HEK293T (cell line): ENCODE measurements at regions not wholly inside any gene's neighbourhood (a gene's known extent, or its start where the extent isn't known, plus 50 kb on each side); places are given as distances from the start of the nearest gene placed in this dataset.

ENCODE experiments used
- CTCF ChIA-PET: fragments of 350-600 bp; formaldehyde crosslinking; extraction: SDS; loops from one replicate; lab custom pipeline; 2021; ENCODE audit warnings: antibody characterized with exemption, inconsistent platforms; lab: Yijun Ruan, JAX
- POLR2A ChIA-PET: fragments of 350-600 bp; formaldehyde crosslinking; extraction: SDS; loops from one replicate; lab custom pipeline; 2020; ENCODE audit warnings: antibody characterized with exemption, inconsistent platforms; lab: Yijun Ruan, JAX
- DNase-seq: peaks from one replicate; pipeline ENCODE4 v3.0.0; 2012; ENCODE audit warnings: mixed read lengths; ENCODE audit errors: extremely low spot score
- ARNT ChIP-seq: fragments of 450-650 bp; IDR thresholded peaks from 2 replicates; pipeline ENCODE4 v1.6.1; 2017; ENCODE audit warnings: mild to moderate bottlenecking
- BHLHE40 ChIP-seq: fragments of 450-650 bp; IDR thresholded peaks from 2 replicates; pipeline ENCODE4 v1.6.1; 2016; ENCODE audit warnings: mild to moderate bottlenecking, moderate library complexity, borderline replicate concordance
- CTBP1 ChIP-seq: fragments of 450-650 bp; IDR thresholded peaks from 2 replicates; pipeline ENCODE4 v1.6.1; 2016; ENCODE audit warnings: borderline replicate concordance
- ELF4 ChIP-seq: fragments of 450-650 bp; IDR thresholded peaks from 2 replicates; pipeline ENCODE4 v1.6.1; 2017; ENCODE audit warnings: antibody characterized with exemption
- FOXA1 ChIP-seq: fragments of 450-650 bp; IDR thresholded peaks from 2 replicates; pipeline ENCODE4 v1.6.1; 2016; ENCODE audit warnings: mild to moderate bottlenecking
- FOXK2 ChIP-seq: fragments of 450-650 bp; IDR thresholded peaks from 2 replicates; pipeline ENCODE4 v1.6.1; 2016; ENCODE audit warnings: mild to moderate bottlenecking
- FOXM1 ChIP-seq: fragments of 450-650 bp; IDR thresholded peaks from 2 replicates; pipeline ENCODE4 v1.6.1; 2017; ENCODE audit warnings: mild to moderate bottlenecking, borderline replicate concordance
- HDGF ChIP-seq: fragments of 450-650 bp; IDR thresholded peaks from 2 replicates; pipeline ENCODE4 v1.6.1; 2017; ENCODE audit warnings: antibody characterized with exemption, borderline replicate concordance
- L3MBTL2 ChIP-seq: fragments of 450-650 bp; conservative IDR thresholded peaks from 2 replicates; pipeline ENCODE4 v1.6.1; 2016; ENCODE audit warnings: mild to moderate bottlenecking
- LEF1 ChIP-seq: fragments of 450-650 bp; IDR thresholded peaks from 2 replicates; pipeline ENCODE4 v1.6.1; 2017; ENCODE audit warnings: mild to moderate bottlenecking, borderline replicate concordance
- NFRKB ChIP-seq: fragments of 450-650 bp; IDR thresholded peaks from 2 replicates; pipeline ENCODE4 v1.6.1; 2016; ENCODE audit warnings: mild to moderate bottlenecking, moderate library complexity
- SP1 ChIP-seq: fragments of 450-650 bp; IDR thresholded peaks from 2 replicates; pipeline ENCODE4 v1.6.1; 2017
- SUZ12 ChIP-seq: fragments of 450-650 bp; IDR thresholded peaks from 2 replicates; pipeline ENCODE4 v1.6.1; 2016; ENCODE audit warnings: mild to moderate bottlenecking
- TARDBP ChIP-seq: fragments of 450-650 bp; IDR thresholded peaks from 2 replicates; pipeline ENCODE4 v1.6.1; 2016
- ZNF384 ChIP-seq: fragments of 450-650 bp; IDR thresholded peaks from 2 replicates; pipeline ENCODE4 v1.6.1; 2016
- TF ChIP-seq, protein P1 (sequence below): fragments of 450-650 bp; IDR thresholded peaks from 2 replicates; pipeline ENCODE4 v1.6.1; 2016

DNA sequence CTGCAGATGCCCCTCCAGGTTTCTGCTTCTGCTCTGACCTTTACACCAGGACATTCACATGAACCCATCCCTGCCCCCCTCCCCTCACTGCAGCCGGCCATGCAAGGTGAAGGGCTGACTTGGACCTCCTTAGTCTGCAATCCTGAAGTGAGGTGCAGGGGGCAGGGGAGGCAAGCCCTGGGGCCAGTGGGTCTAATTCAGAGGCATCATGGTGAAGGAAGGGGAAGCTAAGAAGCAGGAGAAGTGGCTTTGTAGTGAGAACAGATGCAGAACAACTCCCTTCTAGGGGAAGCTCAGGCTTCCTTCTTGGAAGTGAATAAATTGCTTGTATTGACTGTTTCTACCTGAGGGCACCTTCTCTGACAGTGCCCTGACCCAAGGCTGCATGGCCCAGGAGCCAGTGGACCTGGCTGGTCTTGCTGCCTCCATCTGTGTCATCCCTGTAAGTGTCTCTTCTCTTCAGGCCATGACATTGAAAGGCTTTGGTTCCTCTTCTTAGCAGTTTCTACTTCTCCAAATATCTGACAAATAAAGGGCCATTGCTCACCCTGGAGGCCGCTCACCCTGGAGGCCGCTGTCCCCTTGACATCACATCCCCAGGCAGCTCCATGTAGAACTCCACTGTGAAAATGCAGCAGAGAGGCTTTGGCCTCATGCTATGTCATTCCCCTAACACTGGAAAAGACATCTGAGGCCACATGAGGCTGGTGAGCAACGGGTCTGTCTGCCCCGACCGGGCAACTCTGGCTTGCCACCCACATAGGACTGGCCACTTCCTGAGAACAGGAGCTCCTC, 55.3 kb downstream of the GADD45G start:
- POLR2A ChIA-PET: no interaction called here
- TF ChIP-seq ZNF384 (no peak), CTBP1 (no peak), SUZ12 (no peak), BHLHE40 (no peak), SP1 (no peak), FOXA1 (no peak), ELF4 (no peak), ARNT (no peak), L3MBTL2 (no peak), FOXM1 (no peak)
- TF ChIP-seq, protein P1, sequence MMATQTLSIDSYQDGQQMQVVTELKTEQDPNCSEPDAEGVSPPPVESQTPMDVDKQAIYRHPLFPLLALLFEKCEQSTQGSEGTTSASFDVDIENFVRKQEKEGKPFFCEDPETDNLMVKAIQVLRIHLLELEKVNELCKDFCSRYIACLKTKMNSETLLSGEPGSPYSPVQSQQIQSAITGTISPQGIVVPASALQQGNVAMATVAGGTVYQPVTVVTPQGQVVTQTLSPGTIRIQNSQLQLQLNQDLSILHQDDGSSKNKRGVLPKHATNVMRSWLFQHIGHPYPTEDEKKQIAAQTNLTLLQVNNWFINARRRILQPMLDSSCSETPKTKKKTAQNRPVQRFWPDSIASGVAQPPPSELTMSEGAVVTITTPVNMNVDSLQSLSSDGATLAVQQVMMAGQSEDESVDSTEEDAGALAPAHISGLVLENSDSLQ: no peak
- DNase-seq: no peak
- CTCF ChIA-PET: no interaction called here

DNA sequence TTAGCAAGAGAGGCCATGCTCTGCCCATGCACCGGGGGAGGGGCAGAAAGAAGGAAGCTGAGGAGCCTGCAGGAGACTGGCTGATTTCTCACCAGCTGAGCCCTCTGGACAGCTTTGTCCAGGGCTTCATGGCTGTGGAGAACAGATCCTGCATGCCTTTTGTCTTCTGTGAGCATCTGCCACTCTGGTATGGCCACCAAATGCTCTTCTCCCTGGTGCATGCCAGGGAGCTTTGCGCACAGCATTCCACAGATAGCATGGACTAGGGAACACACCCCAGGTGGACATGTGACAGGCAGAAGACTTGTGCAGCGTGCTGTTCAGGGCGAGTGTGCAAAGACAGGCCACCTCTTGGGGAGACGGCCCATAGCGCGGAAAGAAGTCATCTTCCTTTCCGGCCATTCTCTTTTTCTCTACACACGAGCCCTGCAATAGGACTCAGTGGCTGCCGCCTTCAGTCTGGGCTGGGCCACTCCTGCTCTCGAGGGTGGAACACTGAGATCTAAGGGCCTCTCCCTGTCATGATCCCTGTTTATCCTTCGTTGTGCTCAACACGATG, 56.7 kb downstream of the GADD45G start:
- ChIA-PET CTCF (interaction anchor here (0.6 kb wide), 1 partner anchor 205 kb away, joined by 3 read pairs; no protein-coding TSS in a partner anchor), POLR2A (no interaction called here)
- TF ChIP-seq SUZ12 (no peak), FOXA1 (no peak), SP1 (no peak), L3MBTL2 (no peak), HDGF (no peak), ELF4 (no peak), TARDBP (no peak), CTBP1 (no peak), NFRKB (no peak), FOXK2 (no peak), BHLHE40 (no peak), ARNT (no peak), LEF1 (no peak), FOXM1 (no peak), ZNF384 (no peak)
- TF ChIP-seq, protein P1: no peak
- no peak for DNase-seq

DNA sequence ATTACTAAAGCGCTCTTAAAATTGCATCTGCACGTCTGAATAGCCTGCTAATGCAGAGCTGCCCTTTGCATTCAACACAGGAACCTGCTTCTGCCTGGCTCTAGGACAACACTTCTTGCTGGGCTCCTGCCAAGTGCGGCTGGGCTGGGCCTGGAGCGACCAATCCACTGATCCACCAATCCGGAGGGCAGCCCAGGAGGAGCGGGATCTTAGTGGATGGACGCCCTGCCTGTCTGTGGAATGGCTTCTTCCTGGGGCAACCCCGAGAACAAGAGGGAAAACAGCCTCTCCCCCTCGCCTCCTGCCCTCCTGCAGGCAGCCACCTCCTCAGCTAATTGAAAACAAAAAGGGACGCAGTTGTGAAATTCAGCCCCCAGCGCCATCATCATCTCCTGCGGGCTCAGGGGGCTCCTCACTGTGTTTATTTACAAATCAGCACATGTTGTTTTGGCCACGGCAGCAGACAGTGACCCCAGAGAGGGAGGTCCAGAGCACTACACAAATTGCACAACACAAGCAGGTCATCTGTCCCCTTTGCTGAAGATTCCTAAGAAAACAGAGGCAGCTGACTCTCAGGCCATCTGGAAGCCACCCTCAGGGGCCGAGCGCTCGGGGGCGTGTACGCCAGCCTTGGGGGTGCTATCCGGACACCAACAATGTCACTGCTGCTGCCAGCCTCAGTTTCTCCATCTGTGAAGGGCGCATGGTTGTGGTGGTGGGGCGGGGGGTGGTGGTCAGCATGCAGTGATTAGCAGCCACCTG, 57.3 kb downstream of the GADD45G start:
- DNase-seq: peak; percentile 96
- POLR2A ChIA-PET: interaction anchor here (1.1 kb wide), 1 partner anchor 69 kb away, joined by 3 read pairs; no protein-coding TSS in a partner anchor
- no peak for TF ChIP-seq ZNF384
- peak; percentile 78 for TF ChIP-seq L3MBTL2
- TF ChIP-seq, protein P1: peak; percentile 99
- CTCF ChIA-PET: interaction anchor here (0.6 kb wide), 1 partner anchor 205 kb away, joined by 3 read pairs; no protein-coding TSS in a partner anchor

DNA sequence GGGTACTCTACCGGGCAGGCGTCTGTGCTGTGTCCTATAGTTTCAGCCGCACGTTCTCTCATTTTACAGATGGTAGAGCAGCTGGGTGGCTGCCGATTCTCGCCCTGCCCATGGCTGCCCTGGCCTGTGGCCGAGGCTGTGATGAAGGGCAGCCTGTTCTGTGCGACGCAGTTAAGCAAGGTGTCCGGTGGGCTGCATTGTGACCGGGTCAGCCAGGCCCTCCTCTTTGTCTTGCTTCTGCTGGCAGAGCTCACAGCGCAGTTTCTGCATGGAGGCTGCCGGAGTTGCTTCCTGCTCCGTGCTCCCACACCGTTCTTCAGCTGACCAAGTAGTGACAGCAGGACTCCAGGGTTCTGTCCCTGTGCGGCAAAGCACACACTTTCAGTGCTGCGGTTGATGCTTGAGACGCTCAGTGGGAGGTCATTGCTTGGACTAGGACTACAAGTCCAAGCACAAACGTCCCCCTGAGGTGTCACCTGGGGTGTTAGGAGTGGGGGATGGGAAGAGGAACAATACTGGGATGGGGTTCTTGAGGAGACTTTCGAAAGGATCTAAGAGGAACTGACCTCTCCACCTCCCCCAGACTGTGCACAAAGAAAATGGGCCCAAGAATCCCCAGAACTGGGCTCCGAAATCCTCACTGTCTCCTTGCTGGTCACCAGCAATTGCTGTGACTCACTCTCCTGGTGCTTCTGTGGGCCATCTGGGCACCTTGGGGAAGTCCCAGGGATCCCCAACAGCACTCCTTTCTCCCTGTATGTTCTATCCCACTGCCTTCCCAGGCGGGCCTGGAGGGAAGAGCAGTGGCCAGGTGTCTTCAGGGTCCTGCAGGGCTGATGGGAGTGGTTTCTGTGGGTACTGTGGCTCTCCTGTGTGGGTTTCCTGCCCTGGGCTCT, 58.2 kb downstream of the GADD45G start:
- DNase-seq: no peak
- TF ChIP-seq HDGF (no peak), ARNT (no peak), CTBP1 (no peak), BHLHE40 (no peak), FOXA1 (no peak), ELF4 (no peak)
- CTCF ChIA-PET: no interaction called here
- POLR2A ChIA-PET: interaction anchor here (1.1 kb wide), 1 partner anchor 69 kb away, joined by 3 read pairs; no protein-coding TSS in a partner anchor

DNA sequence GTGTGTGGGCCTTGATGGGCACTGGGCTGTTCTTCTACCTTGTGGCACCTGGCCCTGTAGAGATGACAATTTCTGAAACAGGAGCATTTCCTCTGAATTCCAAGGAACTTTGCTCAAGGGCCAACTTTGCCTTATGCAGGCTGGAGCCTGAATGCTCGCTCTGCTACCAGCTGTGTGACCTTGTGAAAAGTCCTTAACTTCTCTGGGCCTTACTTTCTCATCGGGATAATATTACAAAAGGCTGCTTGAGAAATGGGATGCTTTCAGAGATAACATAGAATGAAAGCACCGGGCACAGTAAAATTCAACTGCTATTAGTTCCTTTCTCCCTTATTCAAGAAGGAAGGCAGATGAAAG, 58.8 kb downstream of the GADD45G start:
- DNase-seq: no peak
- TF ChIP-seq ARNT (no peak), CTBP1 (no peak), SUZ12 (no peak), BHLHE40 (no peak), ZNF384 (no peak), FOXA1 (no peak), SP1 (no peak), NFRKB (no peak)
- POLR2A ChIA-PET: no interaction called here
- CTCF ChIA-PET: no interaction called here

DNA sequence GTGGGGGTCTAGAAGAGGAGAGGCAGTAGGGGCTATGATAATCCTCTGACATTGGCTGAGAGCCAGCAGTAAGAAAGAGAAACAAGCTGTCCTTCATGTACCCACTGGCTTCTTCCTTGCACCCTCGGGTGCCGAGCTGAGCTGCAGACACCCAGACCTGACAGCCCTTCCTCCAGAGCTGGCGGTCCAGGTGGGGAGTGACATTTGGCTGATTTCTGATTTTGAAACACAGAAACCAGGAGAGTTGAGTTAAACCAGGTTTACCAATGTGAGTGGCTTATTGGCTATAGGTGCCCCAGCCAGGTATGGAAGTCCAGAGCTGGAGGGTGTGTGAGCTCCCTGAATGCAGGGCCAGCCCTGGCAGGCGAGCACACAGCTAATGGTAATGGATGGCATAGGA, 59.2 kb downstream of the GADD45G start:
- ChIA-PET POLR2A (no interaction called here), CTCF (no interaction called here)
- TF ChIP-seq FOXA1 (no peak), L3MBTL2 (no peak), ARNT (no peak), BHLHE40 (no peak)
- DNase-seq: no peak
